ENCODE measurements at regions not wholly inside any gene's neighbourhood (a gene's known extent, or its start where the extent isn't known, plus 50 kb on each side); places are given as distances from the start of the nearest gene placed in this dataset.

- no peaks in the 10 kb centered on the region for H3K27me3 Mint-ChIP-seq (ENCODE audit: insufficient read depth, unreplicated experiment)
- no peak overlapping the region for H3K4me3 Mint-ChIP-seq (ENCODE audit: unreplicated experiment)
- no peaks in the 10 kb centered on the region for H3K4me1 Mint-ChIP-seq (ENCODE audit: insufficient read depth, unreplicated experiment)
- intact Hi-C loops (cut with micrococcal nuclease), result no loop called here
- DNase-seq (ENCODE audit: unreplicated experiment), result no peak
- no TSS peak for BruUV-seq (replicated peaks)
- H3K9me3 Mint-ChIP-seq (ENCODE audit: unreplicated experiment), result no peaks in the 10 kb centered on the region
- no peaks in the 10 kb centered on the region for H3K36me3 Mint-ChIP-seq (ENCODE audit: insufficient read depth, unreplicated experiment)
- ChIA-PET CTCF (no interaction called here), POLR2A (no interaction called here)
- TF ChIP-seq CTCF (IDR thresholded peaks at IDR 0.05; ENCODE audit: unreplicated experiment), result no peak
- H3K27ac Mint-ChIP-seq (ENCODE audit: low read depth, unreplicated experiment), result no peak overlapping the region
Measured at GRCh38 chr15:62231856-62232255, 66.8 kb upstream of the C2CD4B start.

- Mint-ChIP-seq H3K27me3 (ENCODE audit: insufficient read depth, unreplicated experiment) (no peaks in the 10 kb centered on the region), H3K27ac (ENCODE audit: low read depth, unreplicated experiment) (no peak overlapping the region), H3K4me1 (ENCODE audit: insufficient read depth, unreplicated experiment) (peaks cover 6% of the 10 kb centered on the region), H3K4me3 (ENCODE audit: unreplicated experiment) (no peak overlapping the region), H3K9me3 (ENCODE audit: unreplicated experiment) (peaks cover 8% of the 10 kb centered on the region), H3K36me3 (ENCODE audit: insufficient read depth, unreplicated experiment) (no peaks in the 10 kb centered on the region)
- TF ChIP-seq CTCF (IDR thresholded peaks at IDR 0.05; ENCODE audit: unreplicated experiment), result no peak
- CTCF ChIA-PET, result interaction anchor here (1.2 kb wide), 1 partner anchor 15 kb away, joined by 3 read pairs; no protein-coding TSS in a partner anchor
- no peak for DNase-seq (ENCODE audit: unreplicated experiment)
- POLR2A ChIA-PET, result interaction anchor here (0.5 to 0.7 kb wide), 2 partner anchors 12 to 24 kb away, joined by 3 to 5 read pairs; no protein-coding TSS in a partner anchor
- BruUV-seq (replicated peaks), result no TSS peak
- intact Hi-C loops (cut with micrococcal nuclease), result no loop called here
Measured at GRCh38 chr15:62240121-62241096, 75.3 kb upstream of the C2CD4B start.

GRCh38 chr15:62241135-62241770 lies 76.2 kb upstream of the C2CD4B start:
- Mint-ChIP-seq H3K27ac (ENCODE audit: low read depth, unreplicated experiment) (no peak overlapping the region), H3K4me3 (ENCODE audit: unreplicated experiment) (no peak overlapping the region), H3K4me1 (ENCODE audit: insufficient read depth, unreplicated experiment) (peaks cover 6% of the 10 kb centered on the region), H3K27me3 (ENCODE audit: insufficient read depth, unreplicated experiment) (peaks cover 8% of the 10 kb centered on the region), H3K9me3 (ENCODE audit: unreplicated experiment) (peaks cover 8% of the 10 kb centered on the region), H3K36me3 (ENCODE audit: insufficient read depth, unreplicated experiment) (no peaks in the 10 kb centered on the region)
- peak; percentile 18 for DNase-seq (ENCODE audit: unreplicated experiment)
- no peak for TF ChIP-seq CTCF (IDR thresholded peaks at IDR 0.05; ENCODE audit: unreplicated experiment)
- CTCF ChIA-PET, result interaction anchor here (0.6 to 1.2 kb wide), 2 partner anchors 14 to 42 kb away, joined by 3 read pairs; no protein-coding TSS in a partner anchor
- intact Hi-C loops (cut with micrococcal nuclease), result no loop called here
- BruUV-seq (replicated peaks), result no TSS peak
- POLR2A ChIA-PET, result no interaction called here

GRCh38 chr15:62242999-62243398 lies 77.9 kb upstream of the C2CD4B start:
- POLR2A ChIA-PET, result no interaction called here
- CTCF ChIA-PET, result no interaction called here
- H3K36me3 Mint-ChIP-seq (ENCODE audit: insufficient read depth, unreplicated experiment), result no peaks in the 10 kb centered on the region
- no peak overlapping the region for H3K4me3 Mint-ChIP-seq (ENCODE audit: unreplicated experiment)
- peaks cover 6% of the 10 kb centered on the region for H3K4me1 Mint-ChIP-seq (ENCODE audit: insufficient read depth, unreplicated experiment)
- BruUV-seq (replicated peaks), result no TSS peak
- H3K27me3 Mint-ChIP-seq (ENCODE audit: insufficient read depth, unreplicated experiment), result peaks cover 22% of the 10 kb centered on the region
- no peak for DNase-seq (ENCODE audit: unreplicated experiment)
- no peak for TF ChIP-seq CTCF (IDR thresholded peaks at IDR 0.05; ENCODE audit: unreplicated experiment)
- H3K27ac Mint-ChIP-seq (ENCODE audit: low read depth, unreplicated experiment), result no peak overlapping the region
- intact Hi-C loops (cut with micrococcal nuclease), result no loop called here
- H3K9me3 Mint-ChIP-seq (ENCODE audit: unreplicated experiment), result peaks cover 8% of the 10 kb centered on the region
